GM18858 (cell line): ENCODE measurements at regions not wholly inside any gene's neighbourhood (a gene's known extent, or its start where the extent isn't known, plus 50 kb on each side); places are given as distances from the start of the nearest gene placed in this dataset.

Experiments used
- ATAC-seq: cut with Tn5 transposase; IDR thresholded peaks from one replicate; pipeline ENCODE4 v1.9.1; 2021; ENCODE audit not compliant: unreplicated experiment

DNA sequence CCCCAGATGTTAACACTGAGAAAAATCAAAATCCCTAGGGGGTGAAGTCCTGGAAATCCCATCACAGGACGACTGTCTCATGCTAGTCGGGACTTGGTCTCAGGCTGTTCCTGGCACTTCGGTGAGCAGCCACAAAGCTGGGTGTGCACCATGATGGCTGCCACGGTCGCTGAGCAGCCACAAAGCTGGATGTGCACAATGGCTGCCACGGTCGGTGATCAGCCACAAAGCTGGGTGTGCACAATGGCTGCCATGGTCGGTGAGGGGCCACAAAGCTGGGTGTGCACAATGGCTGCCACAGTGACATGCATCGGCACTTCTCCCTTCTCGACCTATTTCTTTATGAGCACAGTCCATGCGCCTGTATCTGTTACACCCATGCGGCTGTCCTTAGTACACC lies 505.1 kb downstream of the TCERG1L start:
- ATAC-seq: no peak

DNA sequence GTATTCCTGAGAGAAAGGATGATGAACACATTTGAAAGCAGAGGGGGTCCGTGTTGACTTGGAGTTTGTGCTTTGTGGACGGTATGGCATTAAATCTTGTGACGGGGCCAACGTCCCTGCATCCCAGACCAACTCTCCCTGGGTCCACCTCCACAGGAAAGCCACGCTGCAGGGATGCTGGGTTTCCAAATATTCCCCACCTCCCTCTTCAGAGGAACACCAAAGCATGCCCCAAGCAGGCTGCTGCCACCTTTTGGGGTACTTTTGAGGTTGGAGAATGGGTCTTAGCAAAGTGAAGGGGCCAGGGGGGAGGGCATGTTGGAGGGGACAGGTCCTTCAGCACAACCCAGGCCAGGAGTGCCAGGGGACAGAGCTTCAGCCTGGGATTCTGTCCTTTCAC lies 504.4 kb downstream of the TCERG1L start:
- ATAC-seq: no peak

DNA sequence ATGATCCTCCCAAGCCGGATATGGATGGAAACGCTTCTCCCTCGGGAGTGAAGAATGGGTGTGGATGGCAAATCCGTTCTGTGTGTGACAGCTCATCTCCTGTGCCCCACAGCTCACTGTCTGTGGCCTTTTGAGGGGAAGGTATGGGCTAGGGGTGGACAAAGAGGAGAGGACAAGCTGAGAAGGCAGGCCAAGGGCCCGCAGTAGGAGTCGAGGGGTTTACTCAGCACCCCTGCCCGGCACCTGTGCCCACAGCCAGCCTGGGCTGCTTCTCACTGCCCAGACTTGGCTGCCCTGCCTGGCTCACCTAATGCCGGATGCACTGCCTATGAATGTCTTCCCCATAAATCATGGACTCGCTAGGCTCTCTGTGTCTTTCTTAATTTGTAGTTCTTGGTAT lies 503.8 kb downstream of the TCERG1L start:
- ATAC-seq: no peak

DNA sequence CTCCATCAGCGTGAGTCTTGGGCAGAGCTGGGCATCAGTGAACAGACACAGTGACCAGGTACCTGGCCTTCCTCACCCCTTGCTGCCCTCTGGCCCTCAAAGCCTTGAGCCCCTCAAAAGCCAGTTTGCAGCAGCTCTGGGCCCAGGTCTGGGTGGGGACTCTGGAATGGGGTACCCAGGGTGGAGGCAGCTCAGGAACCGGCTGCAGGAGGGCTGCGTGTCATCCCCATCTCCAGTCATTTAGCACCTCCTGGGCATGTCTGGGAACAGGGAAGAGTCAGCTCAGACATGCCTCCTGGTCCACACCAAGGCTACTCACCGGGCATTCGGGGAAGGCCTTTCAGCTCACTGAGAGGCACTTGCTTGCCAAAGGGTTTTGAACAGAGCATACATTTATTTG lies 503.3 kb downstream of the TCERG1L start:
- ATAC-seq: no peak

DNA sequence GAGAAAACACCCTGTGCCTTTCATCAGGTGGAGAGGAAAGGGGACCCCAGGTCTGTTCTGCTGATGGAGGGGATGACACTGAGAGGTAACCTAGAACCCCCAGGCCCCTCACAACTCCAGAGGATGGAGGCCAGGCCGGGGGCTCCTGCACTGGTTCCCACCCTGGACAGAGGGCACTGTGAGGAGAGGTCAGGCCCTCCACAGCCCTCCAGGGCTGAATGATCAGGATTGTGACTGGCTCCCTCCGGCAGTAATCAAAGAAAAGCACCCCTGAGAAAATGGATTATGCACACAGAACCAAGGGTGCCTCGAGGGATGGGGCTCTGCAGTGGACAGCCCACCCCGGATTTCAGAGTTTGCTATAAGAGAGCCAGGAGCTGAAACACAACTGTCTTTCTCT lies 502.8 kb downstream of the TCERG1L start:
- ATAC-seq: no peak

DNA sequence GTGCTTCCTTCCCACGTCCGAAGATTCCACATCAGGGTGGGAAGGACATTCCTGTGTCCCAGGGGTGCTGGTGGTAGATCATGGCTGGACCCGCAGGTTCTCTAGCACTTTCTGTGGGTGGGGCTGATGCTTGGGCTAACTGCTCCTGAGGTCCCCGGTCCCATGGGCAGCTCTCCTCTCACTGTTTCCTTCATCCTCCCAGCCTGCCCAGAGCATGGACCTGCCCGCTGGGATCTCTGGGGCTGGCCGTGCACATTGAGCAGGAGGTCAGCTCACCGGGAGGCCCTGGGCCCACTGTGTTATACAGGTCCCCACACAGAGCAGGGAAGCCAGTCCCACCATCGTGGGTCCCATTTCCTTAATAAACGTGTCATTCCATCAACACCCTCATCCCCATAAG lies 502.3 kb downstream of the TCERG1L start:
- no peak for ATAC-seq

DNA sequence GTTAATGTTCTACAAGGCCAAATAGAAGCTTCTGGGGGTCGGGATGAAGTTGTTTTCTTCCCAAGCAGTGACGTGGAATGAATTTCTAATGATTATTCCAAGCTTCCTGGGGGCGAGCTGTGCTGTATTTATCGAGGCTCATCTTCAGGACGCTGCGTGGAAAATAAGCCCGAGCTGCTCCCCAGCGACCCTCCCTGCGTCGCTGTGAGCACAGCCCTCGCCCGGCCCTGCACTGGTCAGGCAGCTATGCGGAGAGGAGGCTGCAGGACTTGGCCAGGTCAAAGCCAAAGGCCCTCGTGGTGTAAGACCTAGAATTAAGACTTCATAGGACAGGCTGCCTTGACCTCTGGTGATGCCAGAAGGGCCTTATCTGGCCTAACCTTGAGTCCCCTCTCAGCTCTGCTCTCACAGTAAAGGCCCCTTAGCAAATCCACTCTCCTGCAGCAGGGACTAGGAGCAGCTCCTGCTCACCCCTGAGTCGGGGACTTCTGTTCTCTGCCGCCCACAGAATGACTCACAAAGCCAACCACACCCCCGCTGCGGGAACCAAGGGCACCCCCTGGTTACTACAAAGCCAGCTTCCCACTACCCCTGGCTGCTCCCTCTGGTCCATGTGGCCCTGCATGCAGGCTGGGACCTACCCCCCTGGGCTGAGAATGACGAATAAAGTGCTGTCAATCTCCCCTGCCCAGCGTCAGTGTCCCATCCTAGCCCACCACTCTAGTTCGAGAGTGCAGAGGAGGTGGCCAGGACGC lies 501.6 kb downstream of the TCERG1L start:
- ATAC-seq: no peak

DNA sequence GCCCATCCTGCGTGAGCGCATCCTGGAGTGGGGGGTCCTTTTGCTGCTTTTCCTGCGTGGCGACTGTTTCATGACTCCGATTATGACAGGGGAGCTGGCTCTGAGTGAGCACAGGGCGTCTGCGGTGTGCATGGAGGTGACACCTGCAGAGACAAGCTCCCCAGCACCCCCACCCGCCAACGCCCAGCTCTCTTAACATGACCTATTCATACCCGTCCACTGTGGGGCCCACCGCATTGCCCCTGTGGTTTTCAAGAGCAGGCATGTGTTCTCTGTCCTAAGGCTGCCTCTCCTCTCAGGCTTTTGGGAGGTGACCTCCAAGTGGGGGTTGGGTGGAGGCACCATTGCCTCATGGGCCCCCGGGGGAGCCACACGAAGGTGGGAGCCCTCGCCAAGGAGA lies 500.7 kb downstream of the TCERG1L start:
- ATAC-seq: no peak

DNA sequence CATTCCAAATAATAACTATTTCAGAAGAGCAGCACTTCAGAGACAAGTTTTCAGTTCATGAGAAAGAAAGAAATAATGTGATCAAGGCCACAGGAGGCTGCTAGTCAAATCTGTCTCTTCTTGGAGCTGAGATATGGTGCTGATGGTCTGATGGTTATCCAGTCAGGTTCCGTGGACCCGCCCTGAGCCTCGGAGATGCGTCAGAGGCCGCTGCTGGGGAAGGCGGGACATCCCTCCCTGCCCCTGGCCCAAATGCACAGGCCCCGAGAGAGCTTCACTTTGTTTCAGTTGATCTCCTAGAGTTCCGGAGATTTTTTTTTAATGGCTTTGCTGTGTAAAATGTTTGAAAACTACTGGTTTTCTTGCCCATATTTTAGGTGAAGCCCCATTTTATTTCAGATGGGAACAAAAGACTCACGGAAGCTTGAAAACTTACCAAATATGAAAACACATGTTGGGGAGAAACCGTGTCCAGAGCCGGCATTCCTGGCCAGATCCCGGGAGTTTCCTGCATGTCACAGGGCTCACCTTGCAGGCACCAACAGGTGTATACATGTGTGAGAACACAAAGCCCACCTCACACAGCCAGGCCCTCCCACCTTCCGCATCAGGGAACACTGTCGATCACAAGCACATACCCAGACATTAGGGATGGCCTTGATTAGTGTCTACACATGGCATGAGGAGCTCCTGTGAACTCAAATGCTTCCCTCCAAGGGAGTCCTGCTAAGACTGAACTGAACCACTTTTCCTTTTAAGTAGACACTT lies 499.0 kb downstream of the TCERG1L start:
- ATAC-seq: no peak

DNA sequence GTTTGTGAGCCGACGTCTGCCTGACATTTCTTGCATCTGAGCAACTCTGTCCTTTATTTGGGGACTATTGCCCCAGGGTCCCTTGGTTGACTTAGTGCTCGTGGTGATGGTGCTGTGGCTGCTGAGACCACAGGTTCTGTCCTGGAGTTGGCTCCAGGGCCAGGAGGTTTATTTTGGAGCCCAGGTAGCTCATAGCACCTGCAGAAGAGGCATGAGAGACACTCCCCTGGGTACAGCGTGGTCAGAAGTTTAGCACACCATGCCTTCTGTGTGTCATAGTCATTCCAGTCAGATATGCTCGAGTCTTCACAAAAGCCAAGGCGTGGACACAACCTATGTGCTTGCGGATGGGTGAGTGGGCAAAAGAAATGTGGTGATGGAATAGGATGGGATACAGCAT lies 496.9 kb downstream of the TCERG1L start:
- ATAC-seq: no peak

DNA sequence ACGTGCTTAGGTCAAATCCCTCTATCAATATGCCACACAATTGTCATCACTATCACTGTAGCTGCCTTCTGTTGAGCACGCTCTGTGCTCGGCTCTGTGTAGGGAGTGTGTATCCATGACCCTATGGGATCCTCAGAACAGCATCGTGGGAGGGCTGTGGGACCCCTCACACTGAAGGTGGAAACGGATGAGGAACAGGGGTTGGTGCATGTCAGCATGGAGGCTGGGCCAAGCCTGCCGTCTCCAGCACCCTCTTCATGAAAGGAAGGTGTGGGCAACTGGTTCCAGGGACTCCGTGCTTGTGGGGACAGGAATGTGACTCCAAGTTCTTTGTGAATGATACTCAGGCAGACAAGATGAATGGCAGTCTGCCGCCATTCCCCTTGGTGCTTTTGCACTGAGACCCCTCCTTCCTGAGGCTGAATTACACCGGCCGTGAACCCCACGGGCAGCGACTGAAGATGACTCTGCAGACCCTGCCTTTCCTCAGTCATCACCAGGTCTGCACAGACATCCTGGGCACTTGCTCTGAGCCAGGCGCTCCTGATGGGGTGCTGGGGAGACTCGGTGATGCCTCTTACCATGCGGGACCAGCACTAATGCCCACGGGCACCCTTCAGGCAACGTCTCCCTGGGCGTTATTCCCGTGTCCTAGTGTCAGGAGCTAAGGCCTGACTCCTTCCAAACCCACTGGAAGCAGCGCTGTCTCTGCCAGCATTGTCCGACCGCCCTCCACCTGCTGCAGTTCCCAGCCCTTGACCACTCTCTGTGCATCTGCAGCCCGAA lies 495.2 kb downstream of the TCERG1L start:
- ATAC-seq: no peak

DNA sequence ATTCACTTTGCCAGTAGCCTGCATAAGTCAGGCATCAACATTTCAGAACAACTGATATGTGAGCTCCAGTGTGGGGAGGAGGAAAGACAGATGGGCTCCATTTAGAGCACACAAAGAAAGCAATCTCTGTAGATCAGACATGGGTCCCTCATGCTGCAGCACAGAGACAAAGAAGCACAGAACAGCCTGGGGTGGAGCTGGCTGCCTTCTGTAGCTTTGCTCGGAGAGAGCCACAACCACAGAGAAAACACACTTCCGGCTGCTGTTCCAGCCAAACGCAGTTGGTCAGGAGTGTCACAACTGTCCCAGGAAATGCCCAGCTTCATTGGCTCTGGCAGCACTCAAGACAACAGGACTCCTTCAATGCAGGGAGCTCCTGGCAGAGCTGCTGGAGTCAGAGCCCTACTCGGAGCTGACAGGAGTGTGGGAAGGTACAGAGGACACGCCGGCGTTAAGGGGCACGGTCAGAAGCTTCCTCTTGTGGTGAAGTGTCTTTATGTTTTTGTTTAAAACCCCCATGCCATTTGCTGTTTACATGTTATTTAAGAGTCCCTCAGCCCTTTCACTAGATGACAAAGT lies 494.4 kb downstream of the TCERG1L start:
- ATAC-seq: no peak

DNA sequence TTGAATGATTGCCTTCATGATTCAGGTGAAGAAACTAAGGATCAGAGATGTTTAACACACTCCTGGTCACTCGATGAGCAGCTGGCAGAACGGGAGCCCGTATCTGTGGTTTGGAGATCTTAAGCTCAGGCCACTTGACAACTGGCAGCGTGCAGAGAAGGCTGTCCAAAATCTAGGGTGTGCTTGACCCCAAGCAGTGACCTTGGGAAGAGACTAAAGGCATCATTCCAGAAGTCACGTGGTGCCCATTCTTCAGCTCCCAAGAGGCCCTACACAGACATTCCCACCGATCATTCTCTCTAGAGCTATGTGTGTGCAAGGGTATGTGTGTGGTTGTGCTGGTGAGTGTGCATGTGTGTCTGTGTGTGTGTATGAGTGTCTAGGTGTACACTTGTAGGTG lies 493.8 kb downstream of the TCERG1L start:
- no peak for ATAC-seq

DNA sequence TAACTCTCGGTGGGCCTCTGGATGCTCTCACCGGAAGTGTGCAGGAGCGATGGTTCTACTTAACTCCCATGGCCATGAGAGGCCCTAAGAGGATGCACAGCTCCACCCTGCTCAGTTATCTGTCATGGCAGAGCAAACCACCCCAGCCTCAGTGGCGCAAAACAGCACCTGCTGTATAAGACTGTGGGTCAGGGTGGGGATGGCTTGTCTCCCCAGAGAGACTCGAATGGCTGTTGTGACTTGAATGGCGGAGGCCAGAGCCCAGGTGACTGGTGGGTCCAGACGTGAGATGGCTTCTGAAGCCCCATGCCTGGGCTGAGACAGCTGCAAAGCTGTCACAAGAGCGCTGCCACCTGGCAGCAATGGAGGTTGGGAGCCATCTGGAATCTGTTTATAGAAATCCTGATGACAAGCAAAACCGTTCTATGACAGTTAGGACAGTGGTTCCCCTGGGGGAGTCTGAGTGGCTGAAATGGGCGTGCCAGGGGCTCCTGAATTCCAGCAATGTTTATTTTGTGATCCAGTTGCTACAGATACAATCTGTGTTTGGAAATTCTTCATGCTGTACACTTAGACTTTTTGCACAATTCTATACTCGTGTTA lies 490.5 kb downstream of the TCERG1L start:
- ATAC-seq: no peak

DNA sequence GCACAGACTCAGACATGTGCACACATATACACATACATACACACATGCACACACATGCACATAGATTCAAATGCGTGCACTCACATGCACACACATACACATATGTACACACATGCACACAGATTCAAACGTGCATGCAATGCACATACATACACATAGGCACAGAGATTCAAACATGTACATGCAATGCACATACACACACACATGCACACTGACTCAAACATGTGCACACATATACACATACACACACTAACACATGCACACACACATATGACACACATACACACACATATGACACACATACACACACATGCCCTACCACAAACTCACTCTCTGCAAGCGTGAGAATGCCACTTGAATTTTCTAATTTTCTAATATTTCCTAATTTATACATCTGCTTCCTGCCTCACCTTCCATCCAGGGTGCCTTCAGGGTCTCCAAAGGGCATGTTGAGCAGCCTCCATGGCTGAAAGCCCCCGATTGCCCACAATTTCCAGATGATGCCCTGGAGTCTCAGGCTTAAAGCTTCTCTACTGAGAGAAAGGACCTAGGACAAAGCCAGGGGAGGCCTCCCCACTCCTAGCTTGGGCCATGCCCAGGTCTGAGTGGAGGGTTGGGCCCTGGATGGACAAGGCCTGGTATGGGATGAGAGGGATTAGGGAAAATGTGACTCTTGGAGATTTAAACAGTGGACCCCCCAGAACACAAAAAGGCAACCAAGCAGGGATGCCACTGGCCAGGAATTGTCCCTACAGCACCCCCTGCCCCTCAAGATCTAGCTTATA lies 487.1 kb downstream of the TCERG1L start:
- no peak for ATAC-seq

DNA sequence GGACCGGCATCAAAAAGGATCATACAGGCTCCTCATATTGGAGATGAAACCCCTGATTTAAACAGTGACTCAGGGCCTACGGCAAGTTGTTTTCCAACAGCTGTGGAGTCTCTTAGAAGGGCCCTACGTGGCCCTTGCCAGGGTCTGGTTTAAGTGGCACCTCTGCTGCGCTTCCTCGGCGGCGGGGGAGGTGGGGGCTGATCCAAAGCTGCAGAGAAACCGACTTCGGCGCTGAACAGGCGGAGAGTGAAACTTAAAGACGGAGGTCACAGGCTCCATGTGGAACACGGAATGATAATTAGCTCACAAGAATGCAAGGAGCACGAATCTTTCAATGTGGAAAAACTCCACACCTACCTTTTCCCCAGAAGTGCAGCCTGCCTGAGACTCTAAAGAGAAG lies 477.9 kb downstream of the TCERG1L start:
- no peak for ATAC-seq

DNA sequence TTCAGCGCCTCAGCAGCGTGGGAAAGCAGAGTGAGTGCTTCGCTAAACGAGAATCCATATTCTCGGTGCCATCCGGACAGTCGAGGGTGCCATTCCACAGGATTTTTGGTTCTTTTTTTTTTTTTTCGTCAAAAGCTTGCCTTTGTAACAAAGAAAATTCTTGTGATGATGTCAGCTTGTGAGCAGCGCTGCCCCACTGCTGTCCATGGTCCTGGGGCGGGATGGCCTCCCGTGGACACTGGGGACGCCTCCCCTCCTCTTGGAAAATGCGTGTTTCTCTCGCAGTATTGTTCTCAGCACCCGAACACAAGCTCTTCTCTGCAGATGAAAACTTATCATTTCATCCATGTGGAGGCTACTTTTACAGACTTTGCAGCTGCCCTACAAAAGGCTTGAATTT lies 477.4 kb downstream of the TCERG1L start:
- ATAC-seq: no peak

DNA sequence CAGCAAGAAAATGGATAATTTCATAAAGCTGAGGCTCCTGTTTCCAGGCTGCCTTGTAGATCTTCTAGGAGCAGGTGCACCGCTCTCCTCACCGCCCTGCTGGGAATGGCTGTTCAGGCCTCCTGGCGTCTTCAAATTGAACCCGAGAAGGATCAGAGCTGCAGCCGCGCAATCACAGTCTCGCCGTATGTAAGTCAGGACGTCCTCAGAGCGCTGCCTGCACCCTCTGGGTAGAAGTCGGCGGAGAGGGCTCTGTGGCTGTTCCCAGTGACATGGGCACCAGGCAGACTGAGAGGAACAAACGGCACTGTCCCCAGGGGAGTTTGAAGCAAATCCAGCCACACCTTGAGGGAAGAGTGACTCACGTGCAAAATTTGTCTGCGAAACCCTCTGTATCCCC lies 476.9 kb downstream of the TCERG1L start:
- ATAC-seq: no peak

DNA sequence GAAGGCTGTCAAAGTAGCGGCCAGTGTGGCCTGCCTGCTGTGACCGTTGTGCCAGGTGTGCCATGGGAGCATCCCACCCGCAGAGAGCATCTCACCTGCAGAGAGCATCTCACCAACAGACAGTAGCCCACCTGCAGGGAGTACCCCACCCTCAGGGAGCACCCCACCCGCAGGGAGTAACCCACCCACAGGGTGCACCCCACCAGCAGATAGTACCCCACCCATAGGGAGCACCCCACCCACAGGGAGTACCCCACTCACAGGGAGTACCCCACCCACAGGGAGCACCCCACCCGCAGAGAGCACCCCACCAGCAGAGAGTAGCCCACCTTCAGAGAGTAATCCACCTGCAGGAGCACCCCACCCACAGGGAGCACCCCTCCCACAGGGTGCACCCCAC lies 476.5 kb downstream of the TCERG1L start:
- no peak for ATAC-seq

DNA sequence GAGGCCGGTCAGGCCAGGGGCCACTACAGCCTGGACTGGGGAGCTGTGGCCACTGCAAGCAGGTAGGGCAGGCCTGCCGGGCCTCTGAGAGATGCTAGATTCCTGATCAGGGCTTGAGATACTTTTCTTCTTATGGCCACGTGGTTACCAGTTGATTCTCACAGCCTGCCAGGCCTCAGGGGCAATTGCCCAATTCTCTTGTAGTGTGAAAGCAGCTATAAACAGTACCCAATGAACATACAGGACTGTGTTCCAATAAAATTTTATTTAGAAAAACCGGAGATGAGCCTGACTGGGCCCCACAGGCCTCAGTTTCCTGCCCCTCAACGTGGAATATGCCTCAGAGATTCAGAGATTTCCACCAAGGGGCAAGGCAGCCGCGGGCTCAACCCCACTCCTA lies 475.2 kb downstream of the TCERG1L start:
- ATAC-seq: no peak
